NCI-H82 (cell line): ENCODE measurements at regions not wholly inside any gene's neighbourhood (a gene's known extent, or its start where the extent isn't known, plus 50 kb on each side); places are given as distances from the start of the nearest gene placed in this dataset.
"Not testable (repeated sequence)": the region's sequence is repeated elsewhere in the genome, so short reads cannot be mapped to it uniquely, and the experiment has no call there.

Source experiments
- DNase-seq: peaks from one replicate; lab custom pipeline; 2025; lab: John Stamatoyannopoulos, UW

DNA sequence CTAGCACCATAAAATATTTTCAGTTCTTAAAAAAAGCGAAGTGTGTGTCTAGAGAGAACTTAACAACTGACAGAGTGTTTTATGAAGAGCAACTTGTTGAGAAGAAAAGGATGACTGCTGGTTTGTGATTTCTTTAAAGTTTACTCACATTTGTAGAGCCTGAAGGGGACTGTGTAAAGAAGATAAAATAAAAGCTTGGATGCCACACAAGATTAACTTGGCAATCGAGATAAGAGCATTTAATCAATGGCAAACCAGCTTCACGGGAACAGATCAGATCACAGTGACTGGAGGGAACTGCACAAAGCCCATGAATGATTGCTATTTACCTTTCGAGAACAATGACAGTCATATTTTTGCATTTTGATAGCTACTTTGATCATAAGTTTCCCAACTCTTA, 2013.1 kb upstream of the CDH9 start:
- DNase-seq: peak; percentile 39

DNA sequence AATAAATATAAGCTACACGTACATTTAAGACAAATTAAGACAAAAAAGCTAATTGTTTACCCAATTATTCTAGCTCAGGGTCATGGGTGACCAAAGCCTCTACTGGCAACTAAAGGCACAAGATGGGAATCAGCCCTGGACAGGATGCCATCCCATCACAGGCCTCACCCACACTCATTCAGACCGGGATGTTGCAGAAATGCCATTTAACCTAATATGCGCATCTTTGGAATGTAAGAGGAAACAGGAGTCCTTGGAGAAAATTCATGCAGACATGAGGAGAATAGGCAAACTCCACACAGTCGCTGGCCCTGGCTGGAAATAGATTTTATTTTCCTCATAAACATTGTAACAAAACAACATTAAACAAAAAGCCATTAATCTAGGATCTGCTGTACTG, 2003.8 kb upstream of the CDH9 start:
- DNase-seq: no peak

DNA sequence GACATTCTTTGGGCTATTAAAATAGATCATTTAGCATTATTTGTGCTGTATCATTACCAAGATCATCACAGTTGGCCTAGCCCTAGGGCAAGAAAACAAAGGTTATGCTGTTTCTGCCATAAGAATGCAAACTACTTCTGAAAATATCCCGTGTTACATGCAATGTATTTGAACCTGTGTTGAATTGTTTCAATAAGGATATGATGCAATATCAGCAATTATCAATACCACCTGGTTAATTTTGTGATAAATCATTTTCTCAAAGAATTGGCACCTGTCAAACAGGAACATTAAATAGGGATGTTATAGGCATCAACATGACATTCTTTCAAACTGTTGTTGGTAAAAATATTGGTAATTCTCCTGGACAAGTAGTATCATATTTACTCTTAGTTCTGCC, 2002.0 kb upstream of the CDH9 start:
- no peak for DNase-seq

DNA sequence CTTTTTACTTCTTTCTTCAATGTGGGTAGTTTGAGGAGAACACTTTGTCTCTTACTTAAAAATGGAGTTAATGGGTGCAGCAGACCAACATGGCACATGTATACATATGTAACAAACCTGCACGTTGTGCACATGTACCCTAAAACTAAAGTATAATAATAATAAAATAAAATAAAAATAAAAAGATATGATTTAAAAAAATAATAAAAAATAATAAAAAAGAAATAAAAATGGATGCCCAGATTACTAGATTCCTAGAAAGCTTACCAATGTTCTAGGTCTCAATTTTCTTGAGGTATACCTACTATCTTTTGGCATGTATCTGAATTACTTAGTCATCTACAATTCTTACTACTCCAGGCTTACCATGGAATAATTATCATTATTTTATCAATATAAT, 2001.6 kb upstream of the CDH9 start:
- no peak for DNase-seq

DNA sequence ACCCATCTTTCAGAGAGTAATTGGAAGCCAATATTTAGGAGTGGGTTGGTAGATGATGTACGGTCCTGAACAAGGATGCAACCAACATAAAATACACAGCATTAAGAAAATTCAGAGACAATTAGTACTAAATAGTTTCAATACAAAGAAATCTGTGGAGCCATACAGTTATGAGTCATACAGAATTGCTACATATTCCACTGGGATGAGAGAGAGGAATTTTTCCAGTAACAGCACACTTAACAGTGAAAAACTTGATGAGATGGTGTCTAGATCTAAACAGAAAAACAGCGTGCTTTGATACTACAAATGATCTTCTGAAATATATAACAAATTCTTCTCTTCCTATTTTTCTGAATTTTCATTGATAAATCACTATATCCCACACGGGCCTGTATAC, 1999.3 kb upstream of the CDH9 start:
- DNase-seq: no peak

DNA sequence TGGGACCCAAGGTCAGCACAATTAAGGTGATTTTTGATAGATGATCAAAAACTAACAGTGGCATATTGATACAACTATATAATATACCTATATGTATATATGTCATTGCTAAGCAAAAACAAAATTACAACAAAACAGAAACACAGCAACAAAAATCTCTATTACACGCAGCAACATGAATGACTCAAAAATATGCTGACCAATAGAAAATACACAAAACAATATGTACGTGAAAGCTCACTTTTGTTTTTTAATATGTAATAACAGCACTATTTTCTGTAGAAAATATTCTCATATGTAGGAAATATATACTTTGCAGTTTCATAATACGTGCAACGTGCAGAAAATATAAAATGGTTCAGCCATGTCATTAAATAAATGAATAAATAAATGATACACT, 1985.7 kb upstream of the CDH9 start:
- DNase-seq: no peak

DNA sequence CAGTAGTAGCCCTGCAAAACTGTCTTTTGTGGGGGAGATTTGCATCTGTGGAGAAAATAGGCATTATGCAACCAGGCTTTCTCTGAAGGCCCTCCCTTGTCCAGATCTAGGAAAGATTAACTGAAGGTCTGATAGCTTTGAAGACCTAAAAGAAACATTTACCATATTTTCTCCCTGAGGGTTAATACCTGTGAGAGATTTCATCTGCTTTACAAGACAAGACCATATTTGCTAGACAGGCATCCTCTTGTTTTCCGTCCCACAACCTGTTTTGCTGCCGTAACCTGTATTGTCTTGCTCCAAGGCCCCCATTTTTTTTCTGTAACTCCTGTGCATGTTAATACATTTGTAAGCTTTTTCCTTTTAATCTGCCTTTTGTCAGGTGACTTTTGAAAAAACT, 1985.2 kb upstream of the CDH9 start:
- no peak for DNase-seq

DNA sequence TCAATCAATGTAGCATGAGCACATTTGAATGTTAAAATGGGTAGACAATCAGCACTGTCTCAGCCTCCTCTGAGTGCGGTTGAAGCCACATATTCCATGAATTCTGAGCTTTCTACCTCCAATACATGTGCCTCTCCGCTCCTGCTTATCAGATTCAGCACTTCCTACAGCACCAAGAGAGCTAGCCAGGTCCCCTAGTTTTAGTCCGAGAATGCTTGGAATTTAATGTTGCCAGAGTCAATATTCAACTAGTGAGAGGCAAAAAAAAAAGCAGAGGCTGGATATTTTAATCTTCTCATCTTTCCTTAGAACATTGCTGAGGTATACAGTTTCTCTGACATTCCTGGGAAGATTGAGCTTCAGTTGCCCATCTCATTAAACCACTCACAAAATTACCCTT, 1979.1 kb upstream of the CDH9 start:
- no peak for DNase-seq

DNA sequence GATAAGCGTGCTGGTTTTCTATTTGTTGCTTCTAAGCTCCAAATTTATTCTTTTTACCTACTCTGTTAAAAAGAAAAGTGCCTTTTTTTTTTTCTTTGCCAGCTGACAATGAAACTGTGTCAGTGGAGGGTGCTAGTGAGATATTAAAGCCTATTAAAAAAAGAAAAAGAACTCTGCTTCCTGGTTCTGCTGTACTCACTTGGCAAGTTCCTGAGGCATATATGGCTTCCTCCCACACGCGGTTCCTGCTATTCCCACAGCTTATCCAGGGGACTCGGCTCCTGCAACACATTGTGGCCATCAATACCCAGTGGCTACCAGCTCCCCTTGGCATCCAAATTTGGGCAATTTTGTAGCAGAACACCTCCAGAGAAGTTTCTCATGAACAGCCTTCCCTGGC, 1977.7 kb upstream of the CDH9 start:
- no peak for DNase-seq

DNA sequence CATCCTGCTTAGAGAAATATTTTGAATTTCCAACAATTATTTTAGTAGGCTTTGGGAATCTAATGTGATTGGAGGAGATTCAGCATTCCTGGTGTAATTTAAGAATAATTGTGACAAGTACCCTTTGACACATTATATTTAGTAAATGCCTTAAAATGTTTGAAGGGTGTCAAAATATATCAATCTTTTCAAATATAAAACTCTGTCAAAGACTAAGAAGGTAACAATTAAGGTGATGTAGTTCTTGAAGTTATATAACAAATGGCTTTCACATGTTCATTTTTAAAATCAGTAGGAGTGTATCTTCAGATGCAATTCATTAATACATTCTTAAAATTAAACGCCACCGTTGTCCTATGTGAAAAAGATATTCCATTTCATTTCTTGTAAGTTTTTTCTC, 1977.1 kb upstream of the CDH9 start:
- DNase-seq: no peak

DNA sequence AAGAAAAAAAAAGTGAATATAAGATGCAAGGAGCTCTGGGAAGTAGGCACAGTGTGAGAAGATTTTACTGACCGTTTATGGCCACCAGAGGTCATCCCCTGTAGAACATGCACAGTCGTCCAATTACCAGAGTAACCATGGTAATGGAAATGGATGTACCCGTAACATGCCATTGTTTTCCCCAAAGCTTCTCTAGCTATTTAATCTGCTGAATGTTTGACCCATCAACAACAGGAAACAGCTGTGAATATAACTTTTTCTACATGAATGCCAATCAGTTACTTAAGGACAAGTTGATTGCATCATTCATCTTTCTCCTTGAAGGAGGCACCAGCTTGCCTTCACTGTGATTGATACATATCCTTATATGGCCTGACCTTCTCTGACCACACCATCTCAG, 1967.0 kb upstream of the CDH9 start:
- peak; percentile 35 for DNase-seq

DNA sequence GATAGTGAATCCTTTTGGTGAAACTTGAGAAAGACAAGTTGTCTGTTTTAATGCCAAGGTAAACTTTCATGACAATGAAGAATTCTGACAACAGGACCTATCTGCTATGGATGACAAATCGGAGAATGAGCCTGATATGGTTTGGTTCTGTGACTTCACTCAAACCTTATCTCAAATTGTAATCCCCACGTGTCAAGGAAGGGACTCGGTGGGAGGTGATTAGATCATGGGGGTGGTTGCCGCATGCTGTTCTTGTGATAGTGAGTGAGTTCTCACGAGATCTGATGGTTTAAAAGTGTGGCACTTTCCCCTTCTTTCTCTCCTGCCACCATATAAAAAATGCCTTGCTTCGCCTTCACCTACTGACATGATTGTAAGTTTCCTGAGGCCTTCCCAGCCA, 1964.1 kb upstream of the CDH9 start:
- no peak for DNase-seq

DNA sequence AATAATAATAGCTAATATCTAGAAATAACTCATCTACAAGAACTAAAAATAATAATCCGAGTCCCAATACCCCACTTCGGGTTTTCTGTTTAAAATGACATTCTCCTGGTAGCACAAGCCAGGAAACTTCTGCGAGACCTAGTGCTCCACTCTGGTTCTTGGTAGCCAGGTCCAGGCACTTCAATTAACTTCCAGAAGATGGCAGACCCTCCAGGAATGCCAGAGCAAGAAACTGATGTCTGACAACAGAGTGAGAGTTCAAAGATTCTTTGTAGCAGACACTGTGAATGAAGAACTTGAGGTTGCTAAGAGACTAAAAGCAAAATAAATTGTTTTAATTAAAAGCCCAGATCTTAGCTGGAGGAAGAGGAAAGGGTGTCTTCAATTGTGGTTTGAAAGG, 1963.3 kb upstream of the CDH9 start:
- peak; percentile 1 for DNase-seq

DNA sequence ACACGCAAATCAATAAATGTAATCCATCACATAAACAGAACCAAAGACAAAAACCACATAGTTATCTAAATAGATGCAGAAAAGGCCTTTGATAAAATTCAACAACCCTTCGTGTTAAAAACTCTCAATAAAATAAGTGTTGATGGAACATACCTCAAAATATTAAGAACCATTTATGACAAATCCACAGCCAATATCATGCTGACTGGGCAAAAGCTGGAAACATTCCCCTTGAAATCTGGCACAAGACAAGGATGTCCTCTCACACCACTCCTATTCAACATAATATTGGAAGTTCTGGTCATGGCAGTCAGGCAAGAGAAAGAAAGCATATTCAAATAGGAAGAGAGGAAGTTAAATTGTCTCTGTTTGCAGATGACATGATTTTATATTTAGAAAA, 1946.3 kb upstream of the CDH9 start:
- no peak for DNase-seq

DNA sequence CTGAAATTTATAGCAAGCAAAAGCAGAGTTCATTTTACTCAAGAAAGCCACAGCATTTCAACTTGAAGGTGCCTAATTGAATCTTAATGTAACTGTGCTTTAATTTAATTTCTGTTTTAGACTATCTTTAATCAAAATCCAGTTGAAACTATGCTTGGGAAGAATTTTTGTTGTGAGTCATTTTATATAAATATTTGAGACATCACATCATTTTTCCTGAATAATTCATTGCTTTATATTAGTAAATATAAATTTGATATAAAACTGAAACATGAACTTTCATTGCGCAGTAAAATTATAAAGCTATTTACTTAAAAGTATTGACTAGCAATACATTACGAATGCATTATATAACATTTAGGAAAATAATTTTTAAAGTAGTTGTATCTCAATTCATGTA, 1937.1 kb upstream of the CDH9 start:
- no peak for DNase-seq

DNA sequence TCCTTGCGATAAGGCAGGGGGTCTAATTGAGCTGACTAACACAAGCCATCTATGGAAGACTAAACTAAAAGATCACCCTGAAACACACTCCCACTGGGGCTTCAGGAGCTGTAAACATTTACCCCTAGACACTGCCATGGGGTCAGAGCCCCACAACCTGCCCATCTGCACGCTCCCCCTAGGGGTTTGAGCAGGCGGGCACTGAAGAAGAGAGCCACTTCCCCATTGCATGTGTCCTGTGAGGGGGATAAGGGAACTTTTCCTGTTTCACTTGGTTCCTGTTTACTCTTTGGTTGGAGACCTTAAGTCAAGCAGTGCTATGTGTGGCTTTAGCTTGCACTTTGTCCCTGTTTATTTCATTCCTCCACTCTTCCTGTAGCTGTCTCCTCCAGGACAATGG, 1929.5 kb upstream of the CDH9 start:
- no peak for DNase-seq

DNA sequence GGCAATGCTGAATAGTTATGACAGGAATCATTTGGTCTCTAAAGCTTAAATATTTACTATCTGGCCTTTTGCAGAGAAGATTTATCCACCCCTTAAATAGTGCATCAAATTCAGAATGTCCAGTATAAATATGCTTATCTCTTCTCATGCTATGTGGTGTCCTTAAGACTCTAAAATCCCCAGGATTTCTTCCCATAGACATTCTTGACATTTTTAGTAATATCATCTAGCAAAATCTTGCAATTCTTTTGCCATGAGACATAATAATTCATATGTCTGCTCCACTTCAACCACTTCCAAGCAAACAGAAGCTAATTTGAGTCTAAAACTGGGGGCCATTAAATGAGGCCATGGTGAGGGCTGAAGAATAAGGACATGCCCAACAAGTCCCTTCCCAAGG, 1923.4 kb upstream of the CDH9 start:
- DNase-seq: no peak

DNA sequence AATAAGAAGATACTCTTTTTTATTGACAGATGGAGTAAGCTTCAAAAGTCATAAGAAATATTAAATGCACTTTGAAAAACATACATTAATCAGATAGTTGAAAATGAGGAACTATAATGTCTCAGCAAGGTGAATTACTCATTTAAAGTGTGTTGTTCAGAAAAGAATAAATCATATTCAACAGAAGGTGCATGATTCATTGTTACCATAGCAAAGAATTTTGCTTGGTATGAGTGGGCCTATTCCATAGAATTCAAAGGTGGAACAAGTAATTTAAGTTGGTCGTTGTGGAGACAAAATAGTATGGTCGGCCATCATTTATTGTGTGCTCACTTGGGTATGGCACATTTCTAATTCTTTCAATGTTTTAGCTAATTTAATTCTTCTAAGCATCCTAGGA, 1920.2 kb upstream of the CDH9 start:
- no peak for DNase-seq

DNA sequence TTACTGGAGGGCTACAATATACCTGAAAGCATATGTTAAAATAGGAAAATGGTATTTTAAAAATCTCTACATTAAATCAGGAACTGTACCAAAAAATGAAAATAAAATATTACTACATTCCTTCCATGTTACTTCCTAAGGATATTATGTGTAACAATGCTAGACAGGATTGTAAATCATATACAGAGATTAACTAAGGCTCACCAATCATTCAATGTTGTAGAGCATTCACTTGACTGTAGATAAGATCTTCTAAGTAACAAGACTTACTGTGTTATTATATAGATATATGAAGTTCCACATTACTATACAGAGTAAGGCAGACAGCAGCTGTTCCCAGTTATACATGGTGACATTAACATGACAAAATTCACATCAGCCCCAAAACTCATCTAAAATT, 1919.1 kb upstream of the CDH9 start:
- no peak for DNase-seq

DNA sequence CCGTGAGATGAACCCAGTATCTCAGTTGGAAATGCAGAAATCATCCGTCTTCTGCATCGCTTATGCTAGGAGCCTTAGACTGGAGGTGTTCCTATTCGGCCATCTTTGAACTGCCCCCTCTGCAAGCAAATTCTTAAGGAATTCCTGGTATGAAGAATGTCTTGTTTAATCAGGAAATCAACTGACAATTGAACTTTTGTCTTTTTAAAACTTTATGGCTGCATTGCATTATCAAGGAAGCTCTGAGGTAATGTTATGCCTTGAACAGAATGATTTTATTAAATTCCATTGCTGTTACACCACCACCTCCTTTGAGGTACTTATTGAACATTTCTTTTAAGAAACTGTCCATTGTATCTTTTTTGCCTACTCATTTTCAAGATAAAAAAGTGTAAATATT, 1915.7 kb upstream of the CDH9 start:
- DNase-seq: no peak

DNA sequence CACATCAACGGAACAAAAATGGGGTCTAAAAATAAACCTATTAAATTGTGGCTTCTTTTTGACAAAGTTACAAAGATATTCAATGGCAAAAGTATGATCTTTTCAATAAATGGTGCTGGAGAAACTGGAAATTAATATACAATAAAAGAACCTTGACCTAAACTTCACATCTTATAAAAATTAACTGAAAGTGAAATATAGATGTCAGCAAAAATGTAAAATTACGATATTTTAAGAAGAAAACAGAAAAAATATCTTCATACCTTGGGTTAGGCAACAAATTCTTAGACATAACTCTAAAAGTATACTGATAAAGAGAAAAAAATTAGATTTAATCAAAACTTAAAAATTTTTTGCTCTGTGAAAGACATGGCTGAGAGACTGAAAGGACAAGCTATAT, 1909.5 kb upstream of the CDH9 start:
- no peak for DNase-seq

DNA sequence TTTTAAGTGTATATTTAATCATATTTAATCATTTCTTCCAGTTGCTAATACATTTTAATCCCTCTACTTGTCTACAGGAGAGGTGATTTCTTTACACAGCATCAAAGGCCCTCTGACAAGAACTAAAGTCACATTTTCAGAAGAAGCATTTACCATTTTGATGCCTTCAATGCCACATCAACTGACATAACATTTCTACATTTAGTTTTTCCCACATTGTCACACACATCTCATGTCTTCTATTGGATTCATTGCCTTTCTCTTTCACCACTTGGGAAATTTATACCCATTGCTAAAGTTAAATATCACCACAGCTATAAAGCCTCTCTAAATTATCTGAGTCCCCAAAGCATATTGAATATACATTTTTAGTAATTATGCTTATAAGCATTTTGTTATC, 1907.5 kb upstream of the CDH9 start:
- DNase-seq: no peak

DNA sequence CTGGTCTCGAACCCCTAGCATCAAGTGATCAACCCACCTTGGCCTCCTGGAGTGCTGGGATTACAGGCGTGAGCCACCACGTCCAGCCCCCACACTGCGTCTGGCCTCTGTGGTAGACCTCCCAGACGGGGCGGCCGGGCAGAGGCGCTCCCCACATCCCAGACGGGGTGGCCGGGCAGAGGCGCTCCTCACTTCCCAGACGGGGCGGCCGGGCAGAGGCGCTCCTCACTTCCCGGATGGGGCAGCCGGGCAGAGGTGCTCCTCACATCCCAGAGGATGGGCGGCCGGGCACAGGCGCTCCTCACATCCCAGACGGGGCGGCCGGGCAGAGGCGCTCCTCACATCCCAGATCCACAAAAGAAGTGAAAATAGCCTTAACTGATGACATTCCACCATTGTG, 1891.0 kb upstream of the CDH9 start:
- not testable (repeated sequence) for DNase-seq

DNA sequence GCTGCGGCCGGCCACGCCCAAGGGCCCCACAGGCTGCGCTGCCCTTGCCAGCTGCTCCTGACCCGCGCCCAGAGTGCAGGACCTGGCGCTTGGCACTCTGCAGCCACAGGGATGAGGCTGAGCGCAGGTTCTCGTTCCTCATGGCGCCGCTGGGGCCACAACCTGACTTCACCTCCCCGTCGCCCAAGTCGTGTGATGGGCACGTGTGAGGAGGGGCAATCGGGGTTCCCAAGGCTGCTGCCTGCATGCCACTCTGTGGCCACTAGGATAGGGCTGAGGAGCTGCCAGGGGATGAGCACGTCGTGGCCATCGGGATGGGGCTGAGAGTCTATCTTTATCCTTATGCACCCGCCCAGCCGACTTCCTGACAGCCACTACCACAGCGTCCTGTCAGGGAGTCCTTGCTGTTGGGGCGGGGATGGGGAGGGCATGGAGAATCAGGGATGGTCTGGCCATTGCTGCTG, 1890.0 kb upstream of the CDH9 start:
- not testable (repeated sequence) for DNase-seq
